GM19023 (cell line): ENCODE measurements at regions not wholly inside any gene's neighbourhood (a gene's known extent, or its start where the extent isn't known, plus 50 kb on each side); places are given as distances from the start of the nearest gene placed in this dataset.
"Not testable (repeated sequence)": the region's sequence is repeated elsewhere in the genome, so short reads cannot be mapped to it uniquely, and the experiment has no call there.

Source experiments
- ATAC-seq: cut with Tn5 transposase; IDR thresholded peaks from one replicate; pipeline ENCODE4 v1.9.1; 2021; ENCODE audit warnings: mild to moderate bottlenecking, moderate library complexity; ENCODE audit not compliant: unreplicated experiment

DNA sequence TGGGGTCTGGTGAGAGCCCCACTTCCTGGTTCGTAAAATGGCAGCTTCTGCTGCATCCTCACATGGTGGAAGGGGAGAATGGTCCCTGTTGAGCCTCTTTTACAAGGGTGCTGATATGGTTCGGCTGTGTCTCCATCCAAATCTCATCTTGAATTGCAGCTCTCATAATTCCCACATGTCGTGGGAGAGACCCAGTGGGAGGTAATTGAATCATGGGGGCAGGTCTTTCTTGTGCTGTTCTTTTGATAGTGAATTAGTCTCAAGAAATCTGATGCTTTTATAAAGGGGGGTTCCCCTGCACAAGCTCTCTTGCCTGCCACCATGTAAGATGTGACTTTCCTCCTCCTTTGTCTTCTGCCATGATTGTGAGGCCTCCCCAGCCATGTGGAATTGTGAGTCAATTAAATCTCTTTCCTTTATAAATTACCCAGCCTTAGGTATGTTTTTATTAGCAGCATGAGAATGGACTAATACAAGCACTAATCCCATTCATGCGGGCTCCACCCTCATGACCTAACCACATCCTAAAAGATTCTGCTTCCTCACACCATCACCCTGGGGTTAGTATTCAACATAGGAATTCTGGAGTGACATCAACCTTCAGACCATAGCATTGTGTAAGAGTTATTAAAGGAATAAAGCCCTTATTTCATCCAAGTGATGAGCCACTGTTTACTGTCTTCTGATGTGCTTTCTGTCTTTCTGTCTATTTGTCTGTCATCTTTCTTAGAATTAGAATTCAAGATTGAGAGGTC, 159.0 kb upstream of the IRS2 start:
- no peak for ATAC-seq

DNA sequence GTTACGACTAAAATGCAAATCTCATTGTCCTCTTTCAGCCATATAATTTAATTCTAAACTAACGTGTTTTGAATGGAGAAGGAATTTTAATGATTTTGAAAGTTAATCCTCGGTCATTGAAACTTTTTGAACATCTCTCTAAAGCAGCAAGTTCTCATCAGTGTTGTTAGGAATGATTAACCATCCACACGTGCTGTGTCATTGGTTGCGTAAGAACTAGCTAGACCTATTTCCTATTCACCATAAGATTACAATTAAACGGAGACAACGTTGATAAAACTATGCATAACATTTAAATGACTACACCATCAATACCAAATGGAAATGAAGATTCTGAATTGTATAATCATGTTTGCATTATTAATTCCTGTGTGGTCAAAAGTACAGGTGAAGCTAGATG, 155.6 kb upstream of the IRS2 start:
- ATAC-seq: no peak

DNA sequence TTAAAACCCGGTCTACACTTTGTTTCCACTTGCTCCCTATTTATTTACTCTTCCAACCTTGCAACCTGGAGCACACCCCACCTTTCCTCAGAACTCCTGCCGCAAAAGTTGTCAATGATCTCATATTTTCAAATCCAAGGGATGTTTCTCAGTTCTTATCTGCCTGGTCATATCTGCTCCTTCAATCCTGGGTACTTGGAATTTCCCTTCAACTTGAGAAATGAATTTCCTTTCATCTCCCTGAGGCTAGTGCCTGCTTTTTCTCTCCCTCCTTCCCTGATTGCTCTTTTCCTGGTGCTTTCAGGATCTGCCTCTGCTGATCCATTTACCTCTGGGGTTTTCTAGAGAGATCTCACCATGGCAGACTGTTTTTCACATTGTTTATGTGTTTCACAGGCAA, 154.8 kb upstream of the IRS2 start:
- ATAC-seq: no peak

DNA sequence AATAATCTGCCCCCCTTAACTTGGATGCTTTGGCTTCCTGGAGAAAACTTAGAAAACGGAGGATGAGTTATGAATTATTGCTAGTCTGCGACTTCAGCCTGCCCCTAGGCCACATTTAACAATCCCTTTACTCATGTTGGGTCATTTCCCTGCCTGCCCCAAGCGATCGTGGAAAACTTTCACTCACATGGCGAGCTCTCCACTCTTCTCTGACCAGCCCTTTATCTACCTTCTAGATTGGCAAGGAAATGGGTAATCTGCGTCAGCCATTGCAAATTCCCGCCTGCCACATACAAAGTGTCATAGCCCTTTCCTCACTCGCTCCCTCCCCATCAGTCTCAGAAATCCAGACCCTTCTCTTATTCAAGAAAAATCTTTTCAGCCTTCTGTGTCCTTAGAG, 154.3 kb upstream of the IRS2 start:
- ATAC-seq: no peak

DNA sequence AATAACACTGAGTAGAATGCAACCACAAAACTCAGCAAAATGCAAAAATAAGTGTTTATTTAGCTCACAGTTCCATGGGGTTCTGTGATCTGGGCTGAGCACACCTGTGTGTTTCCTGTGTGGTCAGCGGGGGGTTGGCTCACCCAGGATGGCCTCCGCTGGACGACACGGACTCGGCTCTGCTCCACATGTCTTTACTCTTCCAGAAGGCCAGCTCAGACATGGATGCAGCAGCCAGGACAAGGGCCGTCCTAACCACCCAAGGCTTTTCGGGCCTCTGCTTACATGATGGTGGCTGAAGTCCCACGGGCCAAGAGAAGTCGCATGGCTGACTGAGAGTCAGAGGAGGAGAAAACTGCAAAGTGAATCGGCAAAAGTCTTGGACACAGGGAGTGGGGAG, 153.5 kb upstream of the IRS2 start:
- no peak for ATAC-seq

DNA sequence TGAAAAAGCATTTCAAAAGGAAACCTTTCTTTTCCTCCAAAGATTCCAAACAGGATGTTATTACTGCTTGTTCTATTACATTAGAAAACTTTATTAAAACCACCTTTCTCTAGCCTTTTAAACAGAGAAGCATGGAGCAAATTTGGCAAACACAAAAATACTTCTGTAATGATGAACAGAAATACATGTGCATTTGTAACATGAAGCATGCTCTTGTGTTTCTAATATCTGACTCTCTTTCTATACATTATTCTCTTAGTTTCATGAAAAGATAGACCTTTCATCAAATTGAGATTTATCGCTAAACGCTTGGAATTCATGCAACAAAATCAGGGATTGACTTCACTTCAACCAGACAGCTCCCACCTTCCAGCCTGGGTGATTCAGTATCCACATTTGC, 152.8 kb upstream of the IRS2 start:
- no peak for ATAC-seq

DNA sequence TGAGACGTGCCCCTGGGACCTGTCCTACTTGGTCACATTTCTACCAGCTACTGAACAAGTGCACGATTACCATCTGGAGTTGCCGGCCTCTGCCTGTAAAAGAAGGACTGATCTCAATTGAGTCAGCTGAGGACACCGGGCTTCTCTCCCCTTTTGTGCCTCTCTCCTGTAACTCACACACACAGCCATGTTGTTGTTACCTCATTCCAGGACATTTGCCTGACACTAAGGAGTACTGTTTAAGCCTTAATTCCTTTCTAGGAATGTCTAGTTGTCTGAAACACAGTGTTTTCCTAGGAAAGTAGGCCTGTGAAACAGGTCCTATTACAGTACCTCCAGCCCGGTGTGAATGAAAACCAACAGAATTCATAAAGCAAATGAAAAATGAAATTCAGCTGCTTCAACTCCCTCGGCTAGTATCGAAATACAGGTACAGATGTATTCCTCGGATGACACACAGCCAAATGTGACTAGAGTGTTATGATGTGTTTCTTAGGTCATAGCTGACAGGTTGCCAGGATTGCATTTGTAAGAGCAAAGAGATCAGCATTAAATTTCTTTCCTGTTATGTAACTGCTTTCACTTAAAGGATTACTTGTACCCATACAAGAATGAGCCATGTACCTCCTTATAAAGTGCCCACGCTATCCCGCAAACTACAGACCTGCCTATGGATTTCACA, 152.0 kb upstream of the IRS2 start:
- no peak for ATAC-seq

DNA sequence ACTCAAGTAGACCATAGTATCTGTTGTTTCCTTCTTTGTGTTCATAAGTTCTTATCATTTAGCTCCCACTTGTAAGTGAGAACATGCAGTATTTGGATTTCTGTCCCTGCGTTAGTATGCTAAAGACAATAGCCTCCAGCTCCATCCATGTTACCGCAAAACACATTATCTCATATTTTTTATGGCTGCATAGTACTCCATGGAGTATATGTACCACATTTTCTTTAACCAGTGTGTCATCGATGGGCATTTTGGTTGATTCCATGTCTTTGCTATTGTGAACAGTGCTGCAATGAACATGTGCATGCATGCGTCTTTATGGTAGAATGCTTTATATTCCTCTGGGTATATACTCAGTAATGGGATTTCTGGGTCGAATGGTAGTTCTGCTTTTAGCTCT, 148.1 kb upstream of the IRS2 start:
- ATAC-seq: not testable (repeated sequence)

DNA sequence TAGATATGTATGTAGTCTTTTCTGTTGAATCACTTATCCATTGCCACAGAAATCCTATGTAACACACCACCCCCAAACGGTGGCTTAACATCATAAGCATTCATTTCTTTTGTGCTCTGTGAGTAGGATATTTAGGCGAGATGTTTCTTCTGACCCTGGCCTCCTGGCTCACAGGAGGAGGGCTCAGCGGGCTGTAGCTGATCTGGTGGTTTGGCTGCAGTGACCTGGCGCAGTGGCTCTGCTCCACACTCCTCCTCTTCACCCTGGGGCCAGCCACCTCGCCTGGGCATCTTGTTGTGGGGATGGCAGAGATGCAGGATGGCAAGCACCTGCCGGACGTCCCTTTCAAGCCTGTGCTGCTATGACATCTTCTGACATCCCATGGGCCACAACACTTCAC, 147.1 kb upstream of the IRS2 start:
- no peak for ATAC-seq

DNA sequence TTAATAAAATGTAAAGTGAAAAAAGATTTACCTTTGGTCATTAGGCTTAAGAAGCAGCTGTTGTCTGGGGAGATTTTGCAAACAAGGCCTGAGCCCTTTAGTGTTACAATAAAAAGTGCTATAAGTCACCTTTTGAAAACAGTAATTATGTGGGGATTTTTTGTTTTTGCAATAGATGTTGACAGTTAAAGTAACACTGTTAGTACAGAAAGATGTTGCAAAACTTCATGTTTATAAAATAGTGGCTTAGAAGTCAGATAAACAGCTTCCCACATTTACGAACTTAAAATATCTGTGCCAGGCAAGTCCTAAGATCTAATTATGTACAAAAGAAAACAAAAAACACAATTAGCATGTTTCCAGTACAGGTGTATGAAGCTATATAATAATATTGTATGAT, 138.0 kb upstream of the IRS2 start:
- ATAC-seq: no peak

DNA sequence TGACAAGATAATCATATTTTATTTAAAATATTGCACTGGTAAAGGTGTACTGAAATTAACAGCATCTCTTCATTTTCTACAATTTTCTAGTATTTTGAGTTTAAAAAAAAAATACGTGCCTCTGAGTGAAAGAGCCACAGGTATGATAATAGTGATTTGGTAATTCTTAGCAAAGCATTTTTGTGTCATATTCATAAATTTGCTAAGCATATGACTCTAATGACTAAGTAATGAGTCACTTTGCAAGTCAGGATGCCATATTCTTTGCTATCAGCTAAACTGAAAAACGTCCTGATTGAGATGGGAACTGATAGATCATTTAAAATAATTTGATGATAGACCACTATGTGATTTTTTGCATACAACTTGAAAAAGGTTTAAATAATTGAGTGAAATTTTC, 136.1 kb upstream of the IRS2 start:
- ATAC-seq: no peak

DNA sequence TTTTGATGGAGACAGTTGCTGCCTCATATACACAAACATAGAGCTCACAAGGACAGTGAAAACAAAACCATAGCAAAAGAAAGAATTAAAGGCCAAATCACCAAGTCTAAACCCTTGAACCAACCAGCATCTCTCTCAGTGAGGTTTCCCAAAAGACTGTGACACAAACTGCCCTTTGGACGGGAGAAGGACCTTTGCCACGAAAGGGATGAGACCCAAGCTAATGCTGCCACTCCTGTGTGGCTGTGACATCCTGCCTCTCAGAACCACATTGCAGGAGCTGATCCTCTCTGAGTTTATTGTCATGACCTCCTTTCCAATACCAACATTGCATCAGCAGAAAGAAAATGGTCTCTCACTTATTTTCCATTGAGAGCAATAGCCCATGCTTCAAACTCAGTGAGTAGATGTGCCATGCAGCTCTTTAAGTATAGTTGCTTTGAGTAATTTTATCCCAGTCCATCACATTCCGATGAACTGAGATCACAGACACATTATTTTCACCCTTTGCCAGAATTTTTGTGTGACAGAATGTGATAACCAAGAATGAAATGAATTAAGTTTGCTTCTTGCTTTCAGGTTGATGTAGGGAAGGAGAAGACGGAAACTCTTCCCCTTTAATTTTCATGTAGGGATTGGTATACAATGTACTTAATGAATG, 133.5 kb upstream of the IRS2 start:
- ATAC-seq: no peak

DNA sequence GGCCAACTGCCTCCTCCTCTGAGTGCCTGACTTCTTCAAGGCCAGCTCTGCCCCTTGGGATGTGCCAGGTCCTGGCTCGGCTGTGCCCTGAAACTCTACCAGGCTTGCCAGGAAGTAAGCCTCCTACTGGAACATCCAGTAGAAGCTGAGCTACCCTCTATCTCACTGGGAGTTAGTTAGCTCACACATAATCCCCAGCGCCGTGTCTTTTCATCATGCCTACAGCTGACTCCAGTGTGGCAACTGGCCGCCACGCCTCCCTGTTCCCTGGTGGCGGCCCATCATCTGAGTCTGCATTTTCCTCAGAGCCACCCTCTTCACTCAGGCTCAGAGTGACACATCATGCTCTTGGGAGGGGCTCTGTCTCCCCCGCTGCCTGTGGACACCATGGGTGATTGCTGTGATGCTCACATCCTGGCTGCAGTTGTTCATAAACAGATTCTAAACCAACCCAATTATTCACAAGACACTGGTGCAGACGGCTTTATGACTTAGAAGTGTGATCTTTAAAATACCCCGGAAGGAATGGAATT, 131.9 kb upstream of the IRS2 start:
- ATAC-seq: no peak

DNA sequence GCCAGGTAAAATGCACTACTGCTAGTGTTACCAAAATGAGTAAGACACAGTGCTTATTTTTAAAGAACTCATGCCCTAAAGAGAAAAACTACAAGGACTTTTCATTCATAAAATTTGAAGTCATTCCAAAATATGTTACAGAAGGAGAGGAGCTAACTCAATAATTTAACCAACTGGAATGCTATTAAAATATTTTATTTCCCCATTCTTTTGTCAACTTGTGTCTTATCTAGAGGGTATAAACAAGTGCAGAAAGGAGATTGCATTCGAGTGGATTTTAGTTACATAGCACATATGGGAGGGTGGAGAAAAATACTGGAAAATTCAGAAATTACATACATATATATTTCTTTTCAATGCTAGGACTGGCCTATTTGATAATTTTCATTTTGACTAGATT, 131.0 kb upstream of the IRS2 start:
- ATAC-seq: no peak

DNA sequence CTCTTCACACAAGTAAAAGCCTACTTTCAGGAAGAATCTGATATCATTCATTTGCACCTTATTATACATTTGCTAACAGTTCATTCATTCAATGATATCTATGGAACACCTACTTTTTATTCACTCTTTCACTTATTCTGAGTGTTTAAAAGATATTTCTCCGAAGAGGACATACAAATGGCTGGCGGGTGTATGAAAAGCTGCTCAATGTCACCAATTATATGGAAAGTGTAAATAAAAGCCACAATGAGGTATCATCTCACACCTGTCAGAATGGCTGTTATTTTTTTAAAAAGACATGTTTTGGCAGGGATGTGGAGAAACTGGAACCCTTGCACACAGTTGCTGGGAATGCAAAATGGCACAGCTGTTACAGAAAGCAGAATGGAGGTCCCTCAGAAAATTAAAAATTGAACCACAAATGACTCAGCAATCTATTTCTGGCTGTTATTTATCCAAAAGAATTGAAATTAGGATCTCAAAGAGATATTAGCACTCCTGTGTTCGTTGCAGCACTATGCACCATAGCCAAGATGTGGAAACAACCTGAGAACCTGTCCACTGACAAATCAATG, 127.6 kb upstream of the IRS2 start:
- no peak for ATAC-seq

DNA sequence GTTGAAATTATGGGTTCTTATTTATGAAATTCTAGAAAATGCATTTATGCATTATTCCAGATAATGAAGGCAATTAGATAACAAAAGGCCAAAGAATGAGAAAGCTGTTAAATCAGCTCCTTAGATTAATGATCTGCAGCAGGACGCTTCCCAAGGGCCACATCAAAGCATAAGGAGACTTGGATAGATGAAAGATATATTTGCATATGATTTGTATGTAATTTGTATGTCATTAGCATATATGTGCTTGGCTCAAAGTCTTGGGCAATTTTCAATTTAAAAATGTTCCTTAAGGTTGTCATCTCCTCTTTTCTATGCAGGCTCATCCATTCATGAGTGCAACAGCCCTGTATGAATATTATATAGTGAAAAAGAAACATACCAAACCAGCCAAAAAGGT, 126.8 kb upstream of the IRS2 start:
- no peak for ATAC-seq

DNA sequence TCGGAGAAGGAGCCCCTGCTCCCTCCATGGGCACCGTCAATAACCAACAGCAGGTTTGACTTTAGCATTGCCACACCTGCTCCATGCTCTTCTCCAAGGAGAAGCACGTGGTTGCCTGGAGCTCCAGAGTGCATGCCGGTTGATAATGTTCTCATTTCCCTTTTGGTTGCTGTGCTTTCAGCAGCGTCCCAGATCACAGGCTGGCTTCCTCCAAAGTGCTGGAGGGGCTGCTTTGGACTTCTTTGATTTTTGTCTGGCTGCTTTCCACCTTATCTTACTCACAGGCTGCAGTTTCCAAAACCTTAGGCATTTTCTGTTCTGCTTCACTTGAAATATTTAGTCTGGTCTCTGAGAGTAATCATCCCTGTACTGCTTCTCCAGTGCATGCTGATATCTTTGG, 123.8 kb upstream of the IRS2 start:
- ATAC-seq: no peak

DNA sequence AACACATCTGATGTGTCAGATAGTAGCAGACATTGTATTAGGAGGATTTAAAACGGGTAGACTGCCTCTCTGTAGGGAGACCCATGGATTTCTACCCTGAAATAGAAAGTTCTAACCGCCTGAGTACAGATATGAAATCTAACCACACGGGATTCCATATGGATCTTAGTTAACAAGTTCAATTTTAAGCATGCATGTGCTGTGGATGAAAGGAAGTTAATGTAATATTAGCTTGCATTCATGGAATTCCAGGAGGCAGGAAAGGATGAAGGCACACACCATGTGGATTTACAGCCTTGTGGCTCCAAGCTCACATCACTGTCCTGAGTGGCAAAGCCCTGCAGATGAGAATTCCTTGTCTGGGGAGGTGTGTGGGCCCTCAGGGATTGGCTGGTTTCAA, 120.6 kb upstream of the IRS2 start:
- no peak for ATAC-seq

DNA sequence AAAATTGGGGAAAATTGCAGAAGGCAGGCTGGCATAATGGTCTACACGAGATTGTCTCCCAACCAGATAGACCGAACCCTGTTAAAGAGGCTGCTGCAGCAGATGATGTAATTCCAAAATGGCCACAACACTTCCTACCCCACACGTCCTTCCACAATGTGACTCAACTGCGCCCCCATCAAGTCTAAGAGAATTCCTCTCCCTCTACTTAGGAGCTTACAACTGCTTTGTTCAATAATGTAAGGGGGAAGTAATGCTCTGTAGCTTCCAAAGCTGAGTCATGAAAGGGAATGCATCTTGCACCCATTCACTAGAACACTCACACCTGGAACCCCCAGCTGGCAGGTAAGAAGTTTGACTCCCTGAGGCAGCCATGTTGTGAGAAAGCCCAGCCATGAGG, 117.8 kb upstream of the IRS2 start:
- ATAC-seq: no peak

DNA sequence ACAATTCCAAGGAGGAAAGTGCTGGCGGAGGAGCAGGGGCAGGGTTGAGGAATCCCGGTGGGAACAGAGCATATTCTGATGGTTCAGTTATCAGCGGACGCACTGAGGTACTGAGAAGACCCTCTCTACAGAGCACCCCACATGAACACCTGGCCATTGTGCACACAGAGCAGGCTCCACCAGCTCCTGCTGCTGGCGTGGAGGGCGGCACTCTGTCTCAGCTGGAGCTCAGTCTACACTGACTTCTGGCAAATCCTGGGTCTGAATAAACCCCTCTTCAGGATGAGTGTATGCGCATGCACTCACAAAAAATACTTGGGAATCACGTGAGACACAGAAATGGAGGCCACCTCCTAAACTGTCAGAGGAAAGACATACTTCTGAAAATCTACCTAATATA, 114.4 kb upstream of the IRS2 start:
- no peak for ATAC-seq

DNA sequence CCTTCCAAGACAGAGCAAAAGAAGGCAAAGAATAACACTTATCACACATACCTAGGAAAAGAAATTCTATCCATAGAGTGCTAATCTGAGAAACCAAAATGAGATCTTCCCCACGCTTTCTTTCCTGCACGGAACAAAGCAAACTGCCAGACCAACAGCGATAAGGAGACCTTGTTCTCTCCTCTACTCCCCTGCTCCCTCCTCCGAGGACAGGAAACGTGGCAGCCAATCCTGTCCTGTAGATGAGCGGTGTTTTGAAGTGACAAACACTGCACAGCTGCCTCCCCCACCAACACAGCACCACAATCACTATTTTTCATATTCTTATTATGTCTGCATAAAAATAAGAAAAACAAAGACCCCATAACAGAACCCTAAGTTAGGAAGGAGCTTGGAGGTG, 113.9 kb upstream of the IRS2 start:
- no peak for ATAC-seq

DNA sequence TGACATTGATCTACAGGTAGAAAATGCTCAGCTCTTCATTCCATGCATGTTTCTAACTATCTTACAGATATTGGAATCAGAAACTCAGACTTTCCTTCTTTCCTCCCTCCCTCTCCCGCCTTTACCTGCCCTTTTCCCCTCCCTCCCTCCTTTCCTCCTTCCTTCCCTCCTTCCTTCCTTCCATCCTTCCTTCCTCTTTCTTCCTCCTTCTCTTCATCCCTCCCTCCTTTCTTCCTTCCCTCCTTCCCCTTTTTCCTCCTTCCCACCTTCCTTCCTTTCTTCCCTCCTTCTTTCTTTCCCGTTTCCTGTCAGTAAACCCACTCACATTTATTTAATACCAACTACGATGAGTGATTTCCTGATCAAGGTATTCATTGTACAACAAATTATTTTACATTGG, 113.4 kb upstream of the IRS2 start:
- ATAC-seq: no peak
